HUES48 (cell line): ENCODE measurements at regions not wholly inside any gene's neighbourhood (a gene's known extent, or its start where the extent isn't known, plus 50 kb on each side); places are given as distances from the start of the nearest gene placed in this dataset.

ENCODE experiments used
- H3K27ac ChIP-seq: one replicate; pipeline ENCODE4 v1.7.0; 2013; ENCODE audit warnings: low read depth, low read length, inconsistent platforms
- H3K27me3 ChIP-seq: 2 replicates; pipeline ENCODE4 v1.6.1; 2013; ENCODE audit warnings: mild to moderate bottlenecking, low read length; ENCODE audit not compliant: control insufficient read depth, insufficient read depth
- H3K36me3 ChIP-seq: 2 replicates; pipeline ENCODE4 v1.6.1; 2013; ENCODE audit warnings: low read length; ENCODE audit not compliant: control insufficient read depth, insufficient read depth
- H3K4me1 ChIP-seq: 2 replicates; pipeline ENCODE4 v1.6.1; 2013; ENCODE audit warnings: mild to moderate bottlenecking, low read length; ENCODE audit not compliant: control insufficient read depth, insufficient read depth
- H3K4me3 ChIP-seq: 2 replicates; pipeline ENCODE4 v1.5.1; 2013; ENCODE audit warnings: mild to moderate bottlenecking, low read depth, low read length
- H3K9ac ChIP-seq: 2 replicates; pipeline ENCODE4 v1.6.1; 2013; ENCODE audit warnings: mild to moderate bottlenecking, low read depth, low read length, moderate library complexity
- H3K9me3 ChIP-seq: 2 replicates; pipeline ENCODE4 v1.6.1; 2013; ENCODE audit warnings: low read length; ENCODE audit not compliant: control insufficient read depth, insufficient read depth

- Histone ChIP-seq H3K27ac (no peak overlapping the region), H3K9me3 (no peaks in the 10 kb centered on the region), H3K4me3 (no peak overlapping the region), H3K4me1 (0 out of 2 replicates have a peak, but pooled peaks cover 6% of the 10 kb centered on the region), H3K36me3 (no peaks in the 10 kb centered on the region), H3K9ac (no peak overlapping the region), H3K27me3 (no peaks in the 10 kb centered on the region)
These were observed 195.5 kb upstream of the NCAM2 start for GRCh38 chr21:20802631-20803260.

GRCh38 chr21:20811702-20812101, 186.5 kb upstream of the NCAM2 start:
- Histone ChIP-seq H3K4me3 (no peak overlapping the region), H3K27ac (no peak overlapping the region), H3K9ac (no peak overlapping the region), H3K4me1 (no peaks in the 10 kb centered on the region), H3K27me3 (no peaks in the 10 kb centered on the region), H3K36me3 (no peaks in the 10 kb centered on the region), H3K9me3 (no peaks in the 10 kb centered on the region)

- Histone ChIP-seq H3K27me3 (no peaks in the 10 kb centered on the region), H3K9ac (no peak overlapping the region), H3K4me3 (no peak overlapping the region), H3K36me3 (no peaks in the 10 kb centered on the region), H3K9me3 (no peaks in the 10 kb centered on the region), H3K27ac (no peak overlapping the region), H3K4me1 (no peaks in the 10 kb centered on the region)
These were observed 184.1 kb upstream of the NCAM2 start for GRCh38 chr21:20814090-20814489.

GRCh38 chr21:20822666-20823065, 175.5 kb upstream of the NCAM2 start:
- no peak overlapping the region for H3K4me3 ChIP-seq
- peak overlapping the region; percentile 71 for H3K27ac ChIP-seq
- H3K9me3 ChIP-seq: no peaks in the 10 kb centered on the region
- H3K9ac ChIP-seq: no peak overlapping the region
- no peaks in the 10 kb centered on the region for H3K36me3 ChIP-seq
- peaks cover 31% of the 10 kb centered on the region for H3K4me1 ChIP-seq
- no peaks in the 10 kb centered on the region for H3K27me3 ChIP-seq

GRCh38 chr21:20852866-20853265, 145.3 kb upstream of the NCAM2 start:
- H3K27ac ChIP-seq: no peak overlapping the region
- 0 out of 2 replicates have a peak, but pooled peaks cover 6% of the 10 kb centered on the region for H3K9me3 ChIP-seq
- H3K36me3 ChIP-seq: no peaks in the 10 kb centered on the region
- no peaks in the 10 kb centered on the region for H3K27me3 ChIP-seq
- no peak overlapping the region for H3K9ac ChIP-seq
- H3K4me1 ChIP-seq: no peaks in the 10 kb centered on the region
- H3K4me3 ChIP-seq: no peak overlapping the region

GRCh38 chr21:20856926-20857325, 141.3 kb upstream of the NCAM2 start:
- Histone ChIP-seq H3K9ac (no peak overlapping the region), H3K4me3 (no peak overlapping the region), H3K27ac (no peak overlapping the region), H3K9me3 (0 out of 2 replicates have a peak, but pooled peaks cover 6% of the 10 kb centered on the region), H3K36me3 (no peaks in the 10 kb centered on the region), H3K4me1 (peaks cover 5% of the 10 kb centered on the region; the same call in 1 of the 2 replicates), H3K27me3 (no peaks in the 10 kb centered on the region)

GRCh38 chr21:20874202-20874601, 124.0 kb upstream of the NCAM2 start:
- no peak overlapping the region for H3K9ac ChIP-seq
- no peak overlapping the region for H3K27ac ChIP-seq
- H3K27me3 ChIP-seq: no peaks in the 10 kb centered on the region
- no peaks in the 10 kb centered on the region for H3K36me3 ChIP-seq
- no peaks in the 10 kb centered on the region for H3K9me3 ChIP-seq
- H3K4me3 ChIP-seq: no peak overlapping the region
- no peaks in the 10 kb centered on the region for H3K4me1 ChIP-seq

GRCh38 chr21:20875742-20876141, 122.5 kb upstream of the NCAM2 start:
- Histone ChIP-seq H3K4me1 (no peaks in the 10 kb centered on the region), H3K4me3 (no peak overlapping the region), H3K9ac (no peak overlapping the region), H3K36me3 (no peaks in the 10 kb centered on the region), H3K27me3 (no peaks in the 10 kb centered on the region), H3K27ac (no peak overlapping the region), H3K9me3 (no peaks in the 10 kb centered on the region)

- no peak overlapping the region for H3K27ac ChIP-seq
- H3K4me3 ChIP-seq: no peak overlapping the region
- H3K27me3 ChIP-seq: no peaks in the 10 kb centered on the region
- H3K36me3 ChIP-seq: no peaks in the 10 kb centered on the region
- H3K4me1 ChIP-seq: peaks cover 6% of the 10 kb centered on the region; the same call in 1 of the 2 replicates
- no peaks in the 10 kb centered on the region for H3K9me3 ChIP-seq
- no peak overlapping the region for H3K9ac ChIP-seq
These were observed 120.2 kb upstream of the NCAM2 start for GRCh38 chr21:20877976-20878375.

GRCh38 chr21:20882462-20883407, 115.5 kb upstream of the NCAM2 start:
- Histone ChIP-seq H3K27ac (no peak overlapping the region), H3K36me3 (no peaks in the 10 kb centered on the region), H3K4me1 (peaks cover 6% of the 10 kb centered on the region; the same call in 1 of the 2 replicates), H3K9me3 (no peaks in the 10 kb centered on the region), H3K27me3 (no peaks in the 10 kb centered on the region), H3K4me3 (no peak overlapping the region), H3K9ac (no peak overlapping the region)

GRCh38 chr21:20883408-20883800, 114.8 kb upstream of the NCAM2 start:
- H3K4me1 ChIP-seq: peaks cover 6% of the 10 kb centered on the region; the same call in 1 of the 2 replicates
- H3K4me3 ChIP-seq: no peak overlapping the region
- H3K27ac ChIP-seq: no peak overlapping the region
- H3K9ac ChIP-seq: no peak overlapping the region
- H3K36me3 ChIP-seq: no peaks in the 10 kb centered on the region
- H3K9me3 ChIP-seq: no peaks in the 10 kb centered on the region
- H3K27me3 ChIP-seq: no peaks in the 10 kb centered on the region
